Upper lobe of right lung (tissue), 1 donor: ENCODE measurements at regions not wholly inside any gene's neighbourhood (a gene's known extent, or its start where the extent isn't known, plus 50 kb on each side); places are given as distances from the start of the nearest gene placed in this dataset.

Experiments
- ATAC-seq: fragments of 200-7000 bp; cut with Tn5 transposase; one replicate; pipeline ENCODE4 v1.9.1; 2020; ENCODE audit warnings: mild to moderate bottlenecking, moderate library complexity
- DNase-seq: peaks from one replicate; pipeline ENCODE4 v3.0.0-alpha.2; 2020
- H3K27ac ChIP-seq: fragments of 200-600 bp; one replicate; pipeline ENCODE4 v1.8.0; 2022
- H3K27me3 ChIP-seq: fragments of 200-600 bp; one replicate; pipeline ENCODE4 v1.8.0; 2022; ENCODE audit warnings: mild to moderate bottlenecking
- H3K36me3 ChIP-seq: fragments of 200-600 bp; one replicate; pipeline ENCODE4 v1.8.0; 2022
- H3K4me1 ChIP-seq: fragments of 200-600 bp; one replicate; pipeline ENCODE4 v1.8.0; 2022
- H3K4me3 ChIP-seq: fragments of 200-600 bp; one replicate; pipeline ENCODE4 v1.8.0; 2022; ENCODE audit warnings: mild to moderate bottlenecking
- H3K9me3 ChIP-seq: fragments of 200-600 bp; one replicate; pipeline ENCODE4 v1.8.0; 2022
- intact Hi-C: fragments of 100-400 bp; cut with DNase I; formaldehyde crosslinking; loops from one replicate; pipeline ENCODE4 v1.11.0; 2022
- TF ChIP-seq, protein P1 (sequence below): fragments of 200-600 bp; IDR thresholded peaks from one replicate; pipeline ENCODE4 v1.8.0; 2022; ENCODE audit warnings: antibody characterized with exemption
- donor health status: DM: no; HTN: yes; CAD: no; lungs with severe emphysema.

DNA sequence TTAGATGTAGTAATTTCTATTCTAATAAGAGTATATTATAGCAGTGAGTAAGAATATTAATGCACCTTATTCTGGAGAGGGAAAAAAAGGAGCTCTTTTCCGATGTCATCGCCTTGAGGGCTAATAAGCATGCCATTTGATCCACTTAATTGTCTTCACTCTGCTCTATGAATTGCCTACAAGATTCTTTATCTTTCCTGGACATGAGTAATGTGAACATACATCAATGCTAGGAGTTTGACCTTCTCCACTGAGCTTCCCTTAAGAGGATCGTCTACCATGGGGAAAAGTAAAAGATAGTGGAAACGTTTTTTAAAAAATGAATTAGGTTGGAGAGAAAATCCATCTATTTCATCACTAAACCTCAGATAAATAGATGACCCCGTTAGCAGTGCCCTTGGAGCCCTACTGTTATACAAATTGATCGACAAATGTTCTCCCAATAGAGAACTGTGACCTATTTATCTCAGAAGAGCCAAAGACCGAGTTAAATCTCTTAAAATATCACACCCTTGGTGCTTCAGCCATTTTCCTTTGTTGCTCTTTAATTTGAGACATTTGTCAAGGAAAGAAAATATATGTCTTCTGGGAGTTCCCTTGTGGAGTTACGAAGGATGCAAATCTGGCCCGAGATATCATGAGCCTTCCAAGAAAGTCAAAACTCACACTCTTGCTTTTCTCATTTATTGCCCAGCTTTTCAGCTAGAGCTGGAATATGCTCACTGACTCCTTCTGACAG, 898.5 kb downstream of the KCNJ2 start:
- H3K9me3 ChIP-seq = no peaks in the 10 kb centered on the region
- ATAC-seq (no peak), DNase-seq (no peak)
- no peaks in the 10 kb centered on the region for H3K36me3 ChIP-seq
- TF ChIP-seq, protein P1, sequence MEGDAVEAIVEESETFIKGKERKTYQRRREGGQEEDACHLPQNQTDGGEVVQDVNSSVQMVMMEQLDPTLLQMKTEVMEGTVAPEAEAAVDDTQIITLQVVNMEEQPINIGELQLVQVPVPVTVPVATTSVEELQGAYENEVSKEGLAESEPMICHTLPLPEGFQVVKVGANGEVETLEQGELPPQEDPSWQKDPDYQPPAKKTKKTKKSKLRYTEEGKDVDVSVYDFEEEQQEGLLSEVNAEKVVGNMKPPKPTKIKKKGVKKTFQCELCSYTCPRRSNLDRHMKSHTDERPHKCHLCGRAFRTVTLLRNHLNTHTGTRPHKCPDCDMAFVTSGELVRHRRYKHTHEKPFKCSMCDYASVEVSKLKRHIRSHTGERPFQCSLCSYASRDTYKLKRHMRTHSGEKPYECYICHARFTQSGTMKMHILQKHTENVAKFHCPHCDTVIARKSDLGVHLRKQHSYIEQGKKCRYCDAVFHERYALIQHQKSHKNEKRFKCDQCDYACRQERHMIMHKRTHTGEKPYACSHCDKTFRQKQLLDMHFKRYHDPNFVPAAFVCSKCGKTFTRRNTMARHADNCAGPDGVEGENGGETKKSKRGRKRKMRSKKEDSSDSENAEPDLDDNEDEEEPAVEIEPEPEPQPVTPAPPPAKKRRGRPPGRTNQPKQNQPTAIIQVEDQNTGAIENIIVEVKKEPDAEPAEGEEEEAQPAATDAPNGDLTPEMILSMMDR = no peak
- H3K27ac ChIP-seq = no peak overlapping the region
- intact Hi-C loops = no loop called here
- H3K4me1 ChIP-seq = no peaks in the 10 kb centered on the region
- no peak overlapping the region for H3K4me3 ChIP-seq
- no peaks in the 10 kb centered on the region for H3K27me3 ChIP-seq

DNA sequence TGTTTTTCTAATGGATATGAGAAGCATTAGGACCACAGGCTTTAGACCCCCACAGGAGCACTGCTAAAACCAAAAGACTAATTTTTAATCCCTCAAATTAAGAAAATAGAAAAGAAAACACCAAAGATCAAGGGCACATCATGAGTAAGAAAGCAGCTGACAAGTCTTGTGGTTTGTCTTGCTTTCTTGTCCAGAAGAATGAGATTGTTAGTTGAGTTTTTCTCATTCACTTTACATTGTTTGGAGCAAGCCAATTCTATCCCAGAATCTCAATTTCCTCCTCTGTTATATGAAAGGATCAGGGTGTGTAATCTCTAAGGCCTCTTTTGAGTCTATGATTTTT, 899.0 kb downstream of the KCNJ2 start:
- Histone ChIP-seq H3K9me3 (no peaks in the 10 kb centered on the region), H3K27ac (no peak overlapping the region), H3K4me1 (no peaks in the 10 kb centered on the region), H3K4me3 (no peak overlapping the region), H3K36me3 (no peaks in the 10 kb centered on the region), H3K27me3 (no peaks in the 10 kb centered on the region)
- DNase-seq = no peak
- no peak for ATAC-seq
- TF ChIP-seq, protein P1 = no peak
- intact Hi-C loops = no loop called here

DNA sequence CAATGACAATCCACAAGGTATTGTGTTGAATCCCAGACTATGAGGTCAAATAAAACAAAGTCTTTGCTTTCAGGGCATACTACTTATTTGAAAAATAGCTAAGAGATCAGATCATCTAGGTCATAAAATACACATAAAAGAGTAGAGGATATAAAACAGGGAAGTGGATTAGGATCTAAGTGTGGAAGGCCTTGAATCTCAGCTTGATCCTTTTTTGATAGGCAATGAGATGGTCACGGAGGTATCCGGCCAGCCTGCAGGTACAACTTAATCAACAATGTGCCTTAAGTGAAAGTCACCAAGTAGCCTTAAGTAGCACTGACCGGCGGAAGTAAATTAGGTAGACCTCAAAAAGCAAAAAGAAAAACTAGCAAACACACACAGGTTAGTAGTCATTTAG, 901.7 kb downstream of the KCNJ2 start:
- Histone ChIP-seq H3K36me3 (no peaks in the 10 kb centered on the region), H3K27me3 (no peaks in the 10 kb centered on the region), H3K9me3 (no peaks in the 10 kb centered on the region), H3K27ac (no peak overlapping the region), H3K4me1 (no peaks in the 10 kb centered on the region), H3K4me3 (no peak overlapping the region)
- intact Hi-C loops = no loop called here
- DNase-seq (no peak), ATAC-seq (no peak)
- TF ChIP-seq, protein P1 = no peak

DNA sequence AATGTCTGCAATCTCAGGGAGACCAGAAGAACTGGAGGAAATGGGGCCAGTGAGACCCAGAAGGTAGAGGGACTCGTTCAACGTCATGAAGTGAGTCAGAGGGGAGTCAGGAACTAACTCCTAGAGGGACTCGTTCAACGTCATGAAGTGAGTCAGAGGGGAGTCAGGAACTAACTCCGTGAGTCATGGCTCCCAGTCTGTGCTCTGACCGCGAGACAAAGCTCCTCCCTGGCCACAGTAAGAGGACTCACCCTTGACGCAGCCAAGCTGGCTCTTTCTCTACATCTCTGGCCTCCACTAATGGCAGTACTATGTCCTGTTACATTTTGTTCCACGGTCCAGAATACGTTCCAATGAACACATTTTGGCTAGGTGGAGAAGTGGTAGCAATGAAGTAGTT, 902.5 kb downstream of the KCNJ2 start:
- no peak overlapping the region for H3K4me3 ChIP-seq
- ATAC-seq (no peak), DNase-seq (no peak)
- H3K36me3 ChIP-seq = no peaks in the 10 kb centered on the region
- H3K9me3 ChIP-seq = no peaks in the 10 kb centered on the region
- H3K27ac ChIP-seq = no peak overlapping the region
- TF ChIP-seq, protein P1 = no peak
- no peaks in the 10 kb centered on the region for H3K4me1 ChIP-seq
- H3K27me3 ChIP-seq = no peaks in the 10 kb centered on the region
- intact Hi-C loops = no loop called here

DNA sequence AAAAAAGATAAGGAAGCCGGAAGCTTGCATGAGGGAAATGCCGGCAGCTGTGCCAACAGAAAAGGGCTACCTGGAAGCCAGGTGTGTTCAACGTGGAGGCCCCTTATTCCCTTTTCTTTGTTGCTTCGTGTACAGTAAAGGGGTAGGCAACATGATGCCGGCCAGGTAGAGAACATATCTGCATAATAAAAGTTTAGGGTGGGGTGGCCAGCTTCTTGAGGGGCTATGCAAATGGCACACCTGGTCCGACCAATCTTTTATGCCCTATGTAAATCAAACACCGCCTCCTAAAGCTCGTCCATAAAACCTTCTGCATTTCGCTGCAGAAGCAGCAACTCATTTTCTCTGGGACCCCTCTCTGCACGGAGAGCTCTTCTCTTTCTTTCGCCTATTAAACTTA, 911.6 kb downstream of the KCNJ2 start:
- intact Hi-C loops = no loop called here
- ATAC-seq (no peak), DNase-seq (no peak)
- H3K4me3 ChIP-seq = no peak overlapping the region
- H3K36me3 ChIP-seq = no peaks in the 10 kb centered on the region
- H3K4me1 ChIP-seq = no peaks in the 10 kb centered on the region
- TF ChIP-seq, protein P1 = no peak
- no peaks in the 10 kb centered on the region for H3K27me3 ChIP-seq
- no peaks in the 10 kb centered on the region for H3K9me3 ChIP-seq
- H3K27ac ChIP-seq = no peak overlapping the region

DNA sequence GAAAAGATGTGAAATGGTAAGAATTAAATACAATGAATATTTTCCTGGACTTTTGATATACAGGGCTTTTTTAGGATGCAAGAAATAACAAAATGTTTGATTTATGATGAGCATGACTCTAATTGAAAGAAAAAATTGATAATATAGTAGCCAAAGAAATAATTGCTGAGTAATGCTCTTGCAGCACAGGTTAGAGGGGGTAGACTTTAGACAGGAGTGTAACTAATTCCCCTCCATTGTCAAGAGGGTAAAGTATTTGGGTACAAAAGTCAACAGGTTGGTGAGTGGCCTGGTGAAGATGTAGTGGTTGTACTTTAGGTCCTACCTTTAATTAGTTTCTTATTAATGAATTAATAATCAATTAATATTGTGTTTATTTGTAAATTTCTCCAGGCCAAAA, 912.3 kb downstream of the KCNJ2 start:
- TF ChIP-seq, protein P1 = no peak
- Histone ChIP-seq H3K4me1 (no peaks in the 10 kb centered on the region), H3K36me3 (no peaks in the 10 kb centered on the region), H3K27ac (no peak overlapping the region), H3K9me3 (no peaks in the 10 kb centered on the region), H3K27me3 (no peaks in the 10 kb centered on the region), H3K4me3 (no peak overlapping the region)
- no peak for ATAC-seq
- DNase-seq = no peak
- intact Hi-C loops = no loop called here
